IMR-90 (cell line): ENCODE measurements at regions not wholly inside any gene's neighbourhood (a gene's known extent, or its start where the extent isn't known, plus 50 kb on each side); places are given as distances from the start of the nearest gene placed in this dataset.

Experiments used
- ATAC-seq: fragments of 200-7000 bp; cut with Tn5 transposase; 2 replicates; pipeline ENCODE4 v1.9.1; 2020; ENCODE audit warnings: low read depth, mild to moderate bottlenecking, moderate library complexity
- BruUV-seq: library from RNA; stranded (reverse); fragments of 400-500 nt; replicated peaks from 2 replicates; lab custom pipeline; 2021; lab: Mats Ljungman, UMichigan
- CTCF ChIA-PET: fragments of 300-600 bp; formaldehyde crosslinking; extraction: SDS; loops from one replicate; lab custom pipeline; 2021; ENCODE audit warnings: antibody characterized with exemption; lab: Yijun Ruan, JAX
- POLR2A ChIA-PET: fragments of 300-600 bp; sonication (Branson Sonifier 250); formaldehyde crosslinking; loops from one replicate; lab custom pipeline; 2022; ENCODE audit warnings: antibody characterized with exemption; ENCODE audit not compliant: unreplicated experiment; lab: Charles Lee
- DNase-seq: peaks from one replicate; pipeline ENCODE4 v3.0.0; 2013
- H2AFZ ChIP-seq: replicated peaks from 2 replicates; pipeline ENCODE3; 2013; ENCODE audit warnings: low read length, mild to moderate bottlenecking; ENCODE audit not compliant: poor library complexity
- H2AK5ac ChIP-seq: 2 replicates; pipeline ENCODE4 v1.6.1; 2013; ENCODE audit warnings: low read depth, low read length, inconsistent platforms
- H2AK9ac ChIP-seq: replicated peaks from 2 replicates; pipeline ENCODE3; 2013; ENCODE audit warnings: mild to moderate bottlenecking, low read depth, low read length, moderate library complexity; ENCODE audit not compliant: poor library complexity
- H2BK120ac ChIP-seq: 2 replicates; pipeline ENCODE4 v1.6.1; 2013; ENCODE audit warnings: low read depth, low read length, inconsistent platforms
- H2BK15ac ChIP-seq: 3 replicates; pipeline ENCODE4 v1.6.1; 2013; ENCODE audit warnings: low read depth, low read length, inconsistent platforms
- H2BK20ac ChIP-seq: 2 replicates; pipeline ENCODE4 v1.6.1; 2013; ENCODE audit warnings: low read depth, mild to moderate bottlenecking, inconsistent platforms, low read length, moderate library complexity
- H2BK5ac ChIP-seq: 2 replicates; pipeline ENCODE4 v1.6.1; 2013; ENCODE audit warnings: mild to moderate bottlenecking, low read depth, low read length, inconsistent platforms; ENCODE audit not compliant: poor library complexity, severe bottlenecking
- H3K14ac ChIP-seq: replicated peaks from 2 replicates; pipeline ENCODE4 v1.6.1; 2013; ENCODE audit warnings: low read depth, low read length, inconsistent platforms
- H3K18ac ChIP-seq: 2 replicates; pipeline ENCODE4 v1.6.1; 2013; ENCODE audit warnings: low read depth, low read length, control low read depth
- H3K23ac ChIP-seq: 2 replicates; pipeline ENCODE4 v1.6.1; 2013; ENCODE audit warnings: low read depth, low read length, inconsistent platforms
- H3K27ac ChIP-seq: 2 replicates; pipeline ENCODE4 v1.5.1; 2013; ENCODE audit warnings: mild to moderate bottlenecking, control low read depth, low read length; ENCODE audit not compliant: insufficient read depth
- H3K27me3 ChIP-seq: 2 replicates; pipeline ENCODE4 v1.6.1; 2013; ENCODE audit warnings: low read length; ENCODE audit not compliant: control insufficient read depth, insufficient read depth
- H3K36me3 ChIP-seq: 2 replicates; pipeline ENCODE4 v1.6.1; 2013; ENCODE audit warnings: low read length, mixed read lengths; ENCODE audit not compliant: control insufficient read depth, insufficient read depth
- H3K4ac ChIP-seq: 2 replicates; pipeline ENCODE4 v1.6.1; 2013; ENCODE audit warnings: low read depth, low read length, inconsistent platforms
- H3K4me1 ChIP-seq: 2 replicates; pipeline ENCODE4 v1.6.1; 2013; ENCODE audit warnings: low read length, mixed read lengths; ENCODE audit not compliant: control insufficient read depth, insufficient read depth
- H3K4me2 ChIP-seq: 2 replicates; pipeline ENCODE4 v1.6.1; 2013; ENCODE audit warnings: low read depth, mild to moderate bottlenecking, control low read depth, low read length, moderate library complexity
- H3K4me3 ChIP-seq: 2 replicates; pipeline ENCODE4 v1.5.1; 2013; ENCODE audit warnings: low read depth, mild to moderate bottlenecking, control low read depth, low read length, moderate library complexity; ENCODE audit not compliant: insufficient read depth
- H3K56ac ChIP-seq: 2 replicates; pipeline ENCODE4 v1.6.1; 2013; ENCODE audit warnings: low read length, inconsistent platforms; ENCODE audit not compliant: insufficient read depth; ENCODE audit errors: extremely low read depth
- H3K79me1 ChIP-seq, 2 experiments: 2 replicates each; pipeline ENCODE4 v1.6.1; 2013; ENCODE audit warnings: low read length in 2 of 2, inconsistent platforms in 1 of 2, low read depth in 1 of 2
- H3K9ac ChIP-seq: 2 replicates; pipeline ENCODE4 v1.6.1; 2013; ENCODE audit warnings: low read depth, low read length, control low read depth
- H3K9me1 ChIP-seq: 2 replicates; pipeline ENCODE4 v1.6.1; 2013; ENCODE audit warnings: low read length, inconsistent platforms; ENCODE audit not compliant: insufficient read depth
- H3K9me3 ChIP-seq: 2 replicates; pipeline ENCODE4 v1.6.1; 2013; ENCODE audit warnings: low read length; ENCODE audit not compliant: control insufficient read depth, insufficient read depth
- H4K20me1 ChIP-seq: 2 replicates; pipeline ENCODE4 v1.6.1; 2013; ENCODE audit warnings: low read length, inconsistent platforms; ENCODE audit not compliant: insufficient read depth
- H4K5ac ChIP-seq: 2 replicates; pipeline ENCODE4 v1.6.1; 2013; ENCODE audit warnings: mild to moderate bottlenecking, low read depth, low read length, control low read depth
- H4K8ac ChIP-seq, 2 experiments: 2 replicates each; pipeline ENCODE4 v1.6.1; 2013; ENCODE audit warnings: low read depth in 2 of 2, low read length in 2 of 2, control low read depth in 1 of 2, inconsistent platforms in 1 of 2
- H4K91ac ChIP-seq: 2 replicates; pipeline ENCODE4 v1.6.1; 2013; ENCODE audit warnings: low read depth, low read length, inconsistent platforms; ENCODE audit not compliant: insufficient read depth
- POLR2A ChIP-seq: IDR thresholded peaks from 2 replicates; pipeline ENCODE4 v1.6.1; 2012; ENCODE audit warnings: mild to moderate bottlenecking, low read depth, low read length
- SMC3 ChIP-seq: fragments of 150-350 bp; IDR thresholded peaks from 2 replicates; pipeline ENCODE4 v1.6.1; 2016; ENCODE audit warnings: low read depth, mild to moderate bottlenecking, antibody characterized with exemption, low read length, moderate library complexity
- WGBS, 2 experiments: methylation state at CpG; one replicate each; pipeline versions ENCODE4 v1.1.5 to v1.1.7; 2013; ENCODE audit warnings: missing lambda C conversion rate in 2 of 2; ENCODE audit not compliant: insufficient read length in 1 of 2; ENCODE audit errors: extremely low coverage in 2 of 2; 5-methylcytosine and 5-hydroxymethylcytosine counted together
- dilution Hi-C: fragments of 300-500 bp; cut with HindIII; formaldehyde crosslinking; loops from one replicate; pipeline ENCODE4 v1.14.3; 2018; ENCODE audit warnings: low sequenced_read_pairs; ENCODE audit not compliant: unreplicated experiment
- in situ Hi-C: fragments of 300-500 bp; cut with MboI; formaldehyde crosslinking; loops from 3 replicates; pipeline ENCODE4 v1.14.3; 2019; ENCODE audit warnings: low sequenced_read_pairs, inconsistent platforms, mixed read lengths
- intact Hi-C: fragments of 100-400 bp; cut with micrococcal nuclease; formaldehyde crosslinking; loops from 2 replicates; pipeline ENCODE4 v1.10.0; 2022

GRCh38 chr2:150141226-150142001, 346.1 kb downstream of the RND3 start:
- ChIA-PET POLR2A (no interaction called here), CTCF (interaction anchor here (0.7 to 1.4 kb wide), 2 partner anchors 10 to 14 kb away, joined by 3 to 5 read pairs; no protein-coding TSS in a partner anchor)
- TF ChIP-seq POLR2A (peak; percentile 0; the same call in 1 of the 2 replicates), SMC3 (no peak)
- dilution Hi-C loops: no loop called here
- peak overlapping the region; percentile 38; the same call in 1 of the 2 replicates for H3K14ac ChIP-seq
- H4K5ac ChIP-seq: no peak overlapping the region; the same call in 1 of the 2 replicates
- H2AFZ ChIP-seq: no peak overlapping the region
- H3K79me1 ChIP-seq: no peaks in the 10 kb centered on the region
- H3K4me1 ChIP-seq: peaks cover 7% of the 10 kb centered on the region
- no peak for ATAC-seq
- peak overlapping the region; percentile 50 for H2BK120ac ChIP-seq
- 0 out of 3 replicates have a peak overlapping the region, but pooled peaks have one; percentile 32 for H2BK15ac ChIP-seq
- H2BK20ac ChIP-seq: peak overlapping the region; percentile 28; the same call in 1 of the 2 replicates
- BruUV-seq: no TSS peak
- peak overlapping the region; percentile 49; the same call in 1 of the 2 replicates for H3K18ac ChIP-seq
- no peaks in the 10 kb centered on the region for H3K36me3 ChIP-seq
- H3K4me3 ChIP-seq: no peak overlapping the region
- H3K9me3 ChIP-seq: peaks cover 2% of the 10 kb centered on the region; the same call in 1 of the 2 replicates
- in situ Hi-C loops: loop anchor here (25.0 kb wide), 2 partner anchors 321 to 1096 kb away; no protein-coding TSS in a partner anchor
- intact Hi-C loops: loop anchor here (10.0 kb wide), 1 partner anchor 397 kb away; no protein-coding TSS in a partner anchor
- H3K4ac ChIP-seq: peak overlapping the region; percentile 23; the same call in 1 of the 2 replicates
- peak overlapping the region; percentile 30 for H2BK5ac ChIP-seq
- H2AK5ac ChIP-seq: peak overlapping the region; percentile 35; the same call in 1 of the 2 replicates
- H4K91ac ChIP-seq: no peak overlapping the region
- H3K56ac ChIP-seq: no peak overlapping the region
- peak overlapping the region; percentile 25 to 47; a peak in 2 of 4 replicates for H4K8ac ChIP-seq
- no peak overlapping the region for H2AK9ac ChIP-seq
- H3K23ac ChIP-seq: no peak overlapping the region; the same call in 1 of the 2 replicates
- WGBS, 2 experiments: no CpG with 5 or more reads among the region's 4 CpGs
- H3K27ac ChIP-seq: no peak overlapping the region
- H3K27me3 ChIP-seq: no peaks in the 10 kb centered on the region
- peaks cover 13% of the 10 kb centered on the region; the same call in 1 of the 2 replicates for H3K9me1 ChIP-seq
- H3K4me2 ChIP-seq: peak overlapping the region; percentile 20; the same call in 1 of the 2 replicates
- peak; percentile 61 for DNase-seq
- H3K9ac ChIP-seq: no peak overlapping the region
- H4K20me1 ChIP-seq: no peaks in the 10 kb centered on the region; the same call in 1 of the 2 replicates
